ENCODE measurements at regions not wholly inside any gene's neighbourhood (a gene's known extent, or its start where the extent isn't known, plus 50 kb on each side); places are given as distances from the start of the nearest gene placed in this dataset.

GRCh38 chr2:77649856-77650255 lies 127.7 kb upstream of the LRRTM4 start:
- TF ChIP-seq CTCF (conservative IDR thresholded peaks at IDR 0.05; ENCODE audit: low read length) (no peak), EZH2phosphoT487 (IDR thresholded peaks at IDR 0.05; ENCODE audit: borderline replicate concordance) (no peak)

Measured in Loucy (cell line).